ENCODE measurements at regions not wholly inside any gene's neighbourhood (a gene's known extent, or its start where the extent isn't known, plus 50 kb on each side); places are given as distances from the start of the nearest gene placed in this dataset.

DNA sequence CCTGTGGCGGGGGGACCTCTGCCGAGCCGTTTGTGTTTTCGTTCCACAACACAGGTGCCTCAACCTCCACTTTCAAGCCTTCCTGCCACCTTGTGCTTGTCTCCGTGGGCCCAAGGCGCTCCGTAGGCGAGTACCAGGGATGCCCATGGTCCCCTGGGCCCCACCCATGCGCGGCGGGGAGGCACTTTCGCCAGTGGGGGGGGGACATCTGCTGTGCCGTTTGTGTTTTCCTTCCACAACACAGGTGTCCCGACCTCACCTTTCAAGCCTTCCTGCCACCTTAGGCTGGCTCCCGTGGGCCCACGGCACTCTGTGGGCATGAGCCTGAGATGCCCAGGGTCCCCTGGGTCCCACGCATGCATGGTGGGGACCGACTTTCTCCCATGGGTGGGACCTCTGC lies 335.9 kb downstream of the ALG10 start (continued):
- TF ChIP-seq POLR2AphosphoS5 (IDR thresholded peaks at IDR 0.05; ENCODE audit: low read depth, low read length) (no peak), SIN3A (IDR thresholded peaks at IDR 0.05; ENCODE audit: borderline replicate concordance, low read depth, low read length) (no peak)

- no peak for TF ChIP-seq MEF2A (IDR thresholded peaks at IDR 0.05; ENCODE audit: borderline replicate concordance, low read depth)
- TF ChIP-seq JUND (IDR thresholded peaks at IDR 0.05): no peak
- TF ChIP-seq TCF12 (IDR thresholded peaks at IDR 0.05): no peak
- no peak for TF ChIP-seq CHD2 (IDR thresholded peaks at IDR 0.05; ENCODE audit: low read length, partially characterized antibody)
- TF ChIP-seq SMC3 (IDR thresholded peaks at IDR 0.05; ENCODE audit: low read depth, low read length): no peak
- no peak for TF ChIP-seq CTCF (IDR thresholded peaks at IDR 0.05)
- TF ChIP-seq ELF1 (IDR thresholded peaks at IDR 0.05): no peak
- TF ChIP-seq USF2 (IDR thresholded peaks at IDR 0.05; ENCODE audit: borderline replicate concordance, low read depth, low read length): no peak
- TF ChIP-seq, protein P1, sequence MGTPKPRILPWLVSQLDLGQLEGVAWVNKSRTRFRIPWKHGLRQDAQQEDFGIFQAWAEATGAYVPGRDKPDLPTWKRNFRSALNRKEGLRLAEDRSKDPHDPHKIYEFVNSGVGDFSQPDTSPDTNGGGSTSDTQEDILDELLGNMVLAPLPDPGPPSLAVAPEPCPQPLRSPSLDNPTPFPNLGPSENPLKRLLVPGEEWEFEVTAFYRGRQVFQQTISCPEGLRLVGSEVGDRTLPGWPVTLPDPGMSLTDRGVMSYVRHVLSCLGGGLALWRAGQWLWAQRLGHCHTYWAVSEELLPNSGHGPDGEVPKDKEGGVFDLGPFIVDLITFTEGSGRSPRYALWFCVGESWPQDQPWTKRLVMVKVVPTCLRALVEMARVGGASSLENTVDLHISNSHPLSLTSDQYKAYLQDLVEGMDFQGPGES (IDR thresholded peaks at IDR 0.05; ENCODE audit: low read depth, low read length): no peak
Measured at GRCh38 chr12:34361721-34362316, 339.5 kb downstream of the ALG10 start.

GRCh38 chr12:34363050-34363673 lies 340.9 kb downstream of the ALG10 start:
- WGBS (ENCODE audit: low lambda C conversion rate): 4% methylated on average over 35 of the region's 39 CpGs
- no peaks in the 10 kb centered on the region for H3K9me2 ChIP-seq
- POLR2A ChIA-PET: no interaction called here
- no peak overlapping the region for H3K9ac ChIP-seq
- H3K27ac ChIP-seq (ENCODE audit: low read depth in 2 of 2, low read length in 1 of 2): no peak overlapping the region
- peak overlapping the region; percentile 65; the same call in 1 of the 2 replicates for H2AFZ ChIP-seq (ENCODE audit: low read depth)
- peak; percentile 59 for DNase-seq
- H3K9me3 ChIP-seq: no peaks in the 10 kb centered on the region
- H3F3A ChIP-seq (replicated peaks; ENCODE audit: insufficient read depth): no peaks in the 10 kb centered on the region
- peak overlapping the region; percentile 67 for H3K4me2 ChIP-seq
- CTCF ChIA-PET: no interaction called here
- no peaks in the 10 kb centered on the region for H4K20me1 ChIP-seq (ENCODE audit: insufficient read depth)
- H3K79me2 ChIP-seq (ENCODE audit: insufficient read depth): no peaks in the 10 kb centered on the region
- peak overlapping the region; percentile 39 to 50 for H3K4me3 ChIP-seq (ENCODE audit: low read depth in 2 of 2, low read length in 1 of 2)
- no peaks in the 10 kb centered on the region for H3K4me1 ChIP-seq (ENCODE audit: control insufficient read depth in 1 of 2, insufficient read depth in 2 of 2, low read depth in 1 of 2, low read length in 1 of 2)
- no peaks in the 10 kb centered on the region for H3K36me3 ChIP-seq (replicated peaks in 1 of 2; ENCODE audit: control insufficient read depth in 1 of 2, insufficient read depth in 2 of 2, low read length in 1 of 2)
- H3K27me3 ChIP-seq (ENCODE audit: insufficient read depth): peaks cover 78% of the 10 kb centered on the region
- no peak for TF ChIP-seq GABPA (IDR thresholded peaks at IDR 0.05; ENCODE audit: low read depth)
- peak; percentile 21; the same call in 1 of the 2 replicates for TF ChIP-seq MAX (IDR thresholded peaks at IDR 0.05; ENCODE audit: low read depth)
- TF ChIP-seq EZH2phosphoT487 (IDR thresholded peaks at IDR 0.05; ENCODE audit: borderline replicate concordance, low read depth): no peak
- TF ChIP-seq MXI1 (IDR thresholded peaks at IDR 0.05; ENCODE audit: low read depth, low read length): no peak
- TF ChIP-seq USF1 (IDR thresholded peaks at IDR 0.05; ENCODE audit: borderline replicate concordance, low read depth): no peak
- TF ChIP-seq FOSL2 (IDR thresholded peaks at IDR 0.05; ENCODE audit: borderline replicate concordance, low read depth): no peak
- no peak for TF ChIP-seq EP300 (IDR thresholded peaks at IDR 0.05; ENCODE audit: borderline replicate concordance in 1 of 2, low read depth in 1 of 2, low read length in 1 of 2)
- TF ChIP-seq USF2 (IDR thresholded peaks at IDR 0.05; ENCODE audit: borderline replicate concordance, low read depth, low read length): no peak
- peak; percentile 61 for TF ChIP-seq NRF1 (IDR thresholded peaks at IDR 0.05; ENCODE audit: low read depth, low read length)
- TF ChIP-seq TEAD4 (IDR thresholded peaks at IDR 0.05; ENCODE audit: borderline replicate concordance, insufficient read depth): no peak
- no peak for TF ChIP-seq TCF12 (IDR thresholded peaks at IDR 0.05)

More at GRCh38 chr12:34361721-34362316, 339.5 kb downstream of the ALG10 start:
- H3K4me3 ChIP-seq (ENCODE audit: low read depth in 2 of 2, low read length in 1 of 2): no peak overlapping the region
- ChIA-PET POLR2A (no interaction called here), CTCF (no interaction called here)
- DNase-seq: no peak
- no peaks in the 10 kb centered on the region for H3K9me3 ChIP-seq
- no peak overlapping the region for H3K9ac ChIP-seq
- H3K79me2 ChIP-seq (ENCODE audit: insufficient read depth): no peaks in the 10 kb centered on the region
- no peaks in the 10 kb centered on the region for H3F3A ChIP-seq (replicated peaks; ENCODE audit: insufficient read depth)
- H3K9me2 ChIP-seq: no peaks in the 10 kb centered on the region
- H3K27me3 ChIP-seq (ENCODE audit: insufficient read depth): peaks cover 78% of the 10 kb centered on the region
- no peaks in the 10 kb centered on the region for H3K36me3 ChIP-seq (replicated peaks in 1 of 2; ENCODE audit: control insufficient read depth in 1 of 2, insufficient read depth in 2 of 2, low read length in 1 of 2)
- WGBS (ENCODE audit: low lambda C conversion rate): 18% methylated on average over 25 of the region's 30 CpGs
- no peak overlapping the region for H3K27ac ChIP-seq (ENCODE audit: low read depth in 2 of 2, low read length in 1 of 2)
- H3K4me2 ChIP-seq: no peak overlapping the region
- H4K20me1 ChIP-seq (ENCODE audit: insufficient read depth): no peaks in the 10 kb centered on the region
- no peaks in the 10 kb centered on the region for H3K4me1 ChIP-seq (ENCODE audit: control insufficient read depth in 1 of 2, insufficient read depth in 2 of 2, low read depth in 1 of 2, low read length in 1 of 2)
- no peak overlapping the region for H2AFZ ChIP-seq (ENCODE audit: low read depth)
